Astrocyte of the spinal cord (primary cell): ENCODE measurements at regions not wholly inside any gene's neighbourhood (a gene's known extent, or its start where the extent isn't known, plus 50 kb on each side); places are given as distances from the start of the nearest gene placed in this dataset.

ENCODE experiments used
- DNase-seq: peaks from one replicate; pipeline ENCODE4 v3.0.0; 2011; ENCODE audit warnings: low read depth, low spot score
- H3K4me3 ChIP-seq: 2 replicates; pipeline ENCODE4 v1.5.1; 2011; ENCODE audit warnings: low read depth, mild to moderate bottlenecking, low read length, moderate library complexity
- CTCF ChIP-seq: IDR thresholded peaks from 2 replicates; pipeline ENCODE4 v1.5.1; 2012; ENCODE audit warnings: low read depth, mild to moderate bottlenecking, low read length, inconsistent platforms
- in situ Hi-C: cut with HindIII; loops from 2 replicates; pipeline ENCODE4 v1.10.0; 2017; ENCODE audit warnings: low sequenced_read_pairs

- H3K4me3 ChIP-seq = no peak overlapping the region
- TF ChIP-seq CTCF = no peak
- in situ Hi-C loops = no loop called here
- no peak for DNase-seq
These were observed 156.7 kb downstream of the AXIN2 start for GRCh38 chr17:65404761-65405160.

GRCh38 chr17:65403626-65404025 is 157.8 kb downstream of the AXIN2 start:
- H3K4me3 ChIP-seq = no peak overlapping the region
- TF ChIP-seq CTCF = no peak
- no peak for DNase-seq
- in situ Hi-C loops = no loop called here

- in situ Hi-C loops = no loop called here
- no peak for DNase-seq
- TF ChIP-seq CTCF = no peak
- no peak overlapping the region for H3K4me3 ChIP-seq
These were observed 158.6 kb downstream of the AXIN2 start for GRCh38 chr17:65402513-65403496.

GRCh38 chr17:65401561-65401960 is 159.9 kb downstream of the AXIN2 start:
- no peak for DNase-seq
- no peak for TF ChIP-seq CTCF
- no peak overlapping the region for H3K4me3 ChIP-seq
- in situ Hi-C loops = no loop called here

- TF ChIP-seq CTCF = no peak
- no peak for DNase-seq
- in situ Hi-C loops = no loop called here
- no peak overlapping the region for H3K4me3 ChIP-seq
These were observed 160.7 kb downstream of the AXIN2 start for GRCh38 chr17:65400701-65401100.

- no peak for TF ChIP-seq CTCF
These were observed 163.2 kb downstream of the AXIN2 start for GRCh38 chr17:65398040-65398787.

More at GRCh38 chr17:65398040-65398787, 163.2 kb downstream of the AXIN2 start:
- in situ Hi-C loops = no loop called here
- no peak for DNase-seq
- H3K4me3 ChIP-seq = no peak overlapping the region
